GM12892 (cell line): ENCODE measurements at regions not wholly inside any gene's neighbourhood (a gene's known extent, or its start where the extent isn't known, plus 50 kb on each side); places are given as distances from the start of the nearest gene placed in this dataset.

Experiments
- DNase-seq: peaks from one replicate; pipeline ENCODE4 v3.0.0; 2011; ENCODE audit not compliant: insufficient read length
- FAIRE-seq: peaks from 2 replicates; lab custom pipeline; 2011; peaks lifted over from hg19 to GRCh38; lab: Jason Lieb, UNC
- POLR2A ChIP-seq: IDR thresholded peaks from 2 replicates; pipeline ENCODE4 v1.6.1; 2011; ENCODE audit warnings: low read depth, low read length, control low read depth
- POLR2AphosphoS5 ChIP-seq: IDR thresholded peaks from 2 replicates; pipeline ENCODE4 v1.6.1; 2011; ENCODE audit warnings: low read depth, low read length, control low read depth
- TAF1 ChIP-seq: IDR thresholded peaks from 2 replicates; pipeline ENCODE4 v1.6.1; 2011; ENCODE audit warnings: low read depth, mild to moderate bottlenecking, control low read depth, low read length, borderline replicate concordance

DNA sequence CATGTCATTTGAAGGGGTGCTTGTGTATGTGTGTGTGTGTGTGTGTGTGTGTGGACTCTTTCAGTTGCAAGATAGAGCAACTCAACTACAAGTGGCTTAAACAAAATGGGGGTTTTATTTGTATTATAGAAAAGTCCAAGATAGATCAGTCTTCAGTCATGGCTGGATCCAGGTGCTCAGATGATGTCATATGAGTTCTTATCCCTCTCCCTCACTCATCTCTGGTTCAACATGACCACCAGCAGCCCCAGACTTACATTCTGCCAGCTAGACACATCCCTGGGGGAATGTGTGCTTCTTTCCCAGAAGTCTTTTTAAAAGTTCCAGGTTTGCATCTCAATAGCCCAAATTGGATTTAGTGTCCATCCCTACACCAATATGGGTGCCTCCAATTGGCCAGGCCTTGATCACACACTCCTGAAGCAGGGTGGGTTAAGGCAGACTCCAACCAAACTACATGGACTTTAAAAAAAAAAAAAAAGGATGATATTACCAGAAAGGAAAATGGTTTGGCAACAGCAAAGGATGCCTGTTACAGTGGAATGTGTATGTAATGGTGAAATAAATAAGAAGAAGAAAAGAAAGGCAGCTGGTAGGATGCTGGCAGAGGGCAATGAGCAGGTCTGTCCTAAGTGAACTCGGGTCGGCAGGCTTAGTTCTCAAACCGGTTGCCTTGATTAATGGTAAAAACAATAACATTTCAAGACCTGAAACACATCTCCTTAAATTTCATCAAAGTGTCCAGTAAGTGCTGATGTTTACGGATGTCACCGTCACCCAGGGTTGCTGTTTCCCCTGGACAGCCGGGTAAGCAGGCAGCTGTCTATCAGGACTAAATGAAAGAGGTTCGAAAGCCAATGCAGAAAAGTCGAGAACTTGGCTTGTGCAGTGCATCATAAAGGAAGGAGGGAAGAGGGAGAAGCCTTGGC is 107.7 kb downstream of the SMIM20 start:
- no peak for FAIRE-seq
- TF ChIP-seq POLR2AphosphoS5 (no peak), POLR2A (no peak), TAF1 (no peak)
- DNase-seq = no peak

DNA sequence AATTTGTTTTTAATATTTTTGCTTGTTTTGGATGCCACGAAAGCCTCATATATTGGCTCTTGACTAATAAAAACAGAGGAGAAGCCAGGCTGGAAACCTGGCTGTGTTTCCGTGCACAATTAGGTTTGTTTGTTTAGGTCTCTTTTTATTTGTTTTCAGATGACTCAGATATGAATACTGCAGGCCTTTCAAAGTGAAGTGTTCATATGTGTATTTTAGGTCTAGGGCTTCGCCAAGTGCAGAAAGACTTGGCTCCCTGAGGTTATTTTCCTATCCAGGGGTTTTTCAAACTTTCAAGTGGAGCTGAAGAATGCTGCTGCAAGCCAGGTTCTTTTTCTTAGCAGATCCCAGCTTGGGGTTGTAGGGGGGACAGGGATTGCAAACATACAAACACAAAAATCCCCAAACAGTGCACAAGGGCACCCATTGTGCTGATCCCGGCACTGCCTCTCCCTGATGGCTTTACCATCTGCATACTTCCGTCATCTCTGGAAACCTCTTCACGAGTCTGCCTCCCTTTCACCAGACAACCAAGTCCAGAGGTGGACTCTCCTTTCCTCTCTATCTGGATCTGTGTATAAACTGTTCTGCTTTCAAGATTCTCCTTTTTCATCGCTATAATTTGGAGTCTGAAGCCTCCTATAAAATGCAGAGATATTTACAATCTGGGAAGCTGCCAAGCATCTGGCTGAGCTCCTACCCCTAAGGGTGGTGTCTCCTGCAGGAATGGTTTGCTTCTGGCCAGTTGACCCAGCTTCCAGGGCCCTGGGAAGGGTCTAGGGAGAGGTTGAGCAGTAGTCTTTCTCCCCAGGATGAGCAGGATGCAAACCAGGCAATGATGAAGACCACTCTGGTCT is 108.6 kb downstream of the SMIM20 start:
- FAIRE-seq = no peak
- TF ChIP-seq POLR2AphosphoS5 (no peak), TAF1 (no peak), POLR2A (no peak)
- no peak for DNase-seq

DNA sequence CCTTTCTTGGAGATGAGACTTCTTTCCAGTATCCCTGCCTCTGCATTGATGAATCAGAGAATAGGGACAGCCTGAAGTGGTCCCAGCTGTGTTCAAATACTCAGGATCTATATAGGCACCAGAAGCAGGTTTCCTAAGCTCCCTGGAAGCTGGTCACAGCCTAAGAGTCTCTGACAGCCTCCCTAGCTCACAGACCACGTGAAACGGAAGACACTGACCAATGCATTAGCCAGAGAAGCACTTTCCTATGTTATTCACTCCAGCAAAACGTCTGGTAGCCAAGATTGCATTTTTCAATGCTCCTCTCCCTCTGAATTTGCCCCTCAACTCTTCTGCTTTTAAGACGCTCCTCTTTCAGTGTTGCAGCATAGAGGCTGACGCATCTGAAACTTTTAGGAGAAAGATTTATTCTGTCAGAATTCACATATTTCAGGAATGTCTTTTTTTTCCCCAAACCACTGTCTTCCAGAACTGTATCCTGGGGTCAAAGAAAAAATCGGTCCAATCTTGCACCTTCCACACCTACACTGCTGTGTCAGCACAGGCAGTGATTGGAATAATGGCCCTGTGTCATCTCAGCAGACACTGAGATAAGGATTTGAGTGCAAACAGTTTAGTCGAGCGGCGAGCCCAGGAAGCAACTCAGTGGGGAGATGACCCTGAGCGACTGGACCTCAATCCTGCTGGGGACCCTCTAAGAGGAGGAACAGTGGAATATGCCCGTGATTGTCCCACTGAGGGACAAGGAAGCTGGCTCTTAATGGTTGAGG is 109.4 kb downstream of the SMIM20 start:
- TF ChIP-seq TAF1 (no peak), POLR2A (no peak), POLR2AphosphoS5 (no peak)
- FAIRE-seq (no peak), DNase-seq (no peak)

DNA sequence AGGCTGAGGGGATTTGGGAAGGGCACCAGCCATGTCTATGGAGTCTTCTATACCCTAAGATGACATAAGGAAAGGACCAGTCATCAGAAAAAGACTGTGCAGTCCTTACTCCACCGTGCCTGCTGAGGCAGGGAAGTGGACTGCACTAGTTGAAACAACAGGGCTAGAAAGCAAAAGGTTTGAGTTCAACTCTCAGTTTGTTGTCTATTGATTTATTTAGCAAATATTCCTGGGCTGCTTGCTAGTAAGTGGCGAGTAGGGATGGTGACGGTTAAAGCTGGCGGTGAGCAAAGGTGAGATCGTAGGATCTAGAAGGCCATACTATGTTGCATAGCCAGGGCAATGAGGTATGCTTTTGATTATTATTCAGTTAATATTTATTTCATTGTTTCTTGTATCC is 110.1 kb downstream of the SMIM20 start:
- no peak for FAIRE-seq
- TF ChIP-seq TAF1 = no peak
- TF ChIP-seq POLR2AphosphoS5 = no peak
- TF ChIP-seq POLR2A = no peak
- DNase-seq = no peak

DNA sequence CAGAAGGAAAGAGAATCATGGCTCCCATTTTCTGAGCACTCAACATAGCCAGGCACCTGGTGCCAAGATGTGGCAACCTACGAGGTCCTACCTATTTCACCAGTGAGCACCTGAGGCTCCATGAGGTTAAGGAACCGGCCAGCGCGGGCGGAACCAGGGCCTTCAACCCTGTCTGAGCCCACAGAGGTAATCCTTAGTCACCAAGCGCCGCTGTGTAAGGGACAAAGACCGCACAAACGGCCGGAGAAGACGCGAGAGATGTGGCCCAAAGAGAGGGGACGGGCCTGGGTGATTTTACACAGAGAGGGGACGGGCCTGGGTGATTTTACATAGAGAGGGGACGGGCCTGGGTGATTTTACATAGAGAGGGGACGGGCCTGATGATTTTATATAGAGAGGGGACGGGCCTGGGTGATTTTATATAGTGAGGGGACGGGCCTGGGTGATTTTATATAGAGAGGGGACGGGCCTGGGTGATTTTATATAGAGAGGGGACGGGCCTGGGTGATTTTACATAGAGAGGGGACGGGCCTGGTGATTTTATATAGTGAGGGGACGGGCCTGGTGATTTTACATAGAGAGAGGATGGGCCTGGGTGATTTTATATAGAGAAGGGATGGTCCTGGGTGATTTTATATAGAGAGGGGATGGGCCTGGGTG is 114.2 kb downstream of the SMIM20 start:
- DNase-seq = no peak
- no peak for TF ChIP-seq POLR2A
- FAIRE-seq = peak; percentile 17

DNA sequence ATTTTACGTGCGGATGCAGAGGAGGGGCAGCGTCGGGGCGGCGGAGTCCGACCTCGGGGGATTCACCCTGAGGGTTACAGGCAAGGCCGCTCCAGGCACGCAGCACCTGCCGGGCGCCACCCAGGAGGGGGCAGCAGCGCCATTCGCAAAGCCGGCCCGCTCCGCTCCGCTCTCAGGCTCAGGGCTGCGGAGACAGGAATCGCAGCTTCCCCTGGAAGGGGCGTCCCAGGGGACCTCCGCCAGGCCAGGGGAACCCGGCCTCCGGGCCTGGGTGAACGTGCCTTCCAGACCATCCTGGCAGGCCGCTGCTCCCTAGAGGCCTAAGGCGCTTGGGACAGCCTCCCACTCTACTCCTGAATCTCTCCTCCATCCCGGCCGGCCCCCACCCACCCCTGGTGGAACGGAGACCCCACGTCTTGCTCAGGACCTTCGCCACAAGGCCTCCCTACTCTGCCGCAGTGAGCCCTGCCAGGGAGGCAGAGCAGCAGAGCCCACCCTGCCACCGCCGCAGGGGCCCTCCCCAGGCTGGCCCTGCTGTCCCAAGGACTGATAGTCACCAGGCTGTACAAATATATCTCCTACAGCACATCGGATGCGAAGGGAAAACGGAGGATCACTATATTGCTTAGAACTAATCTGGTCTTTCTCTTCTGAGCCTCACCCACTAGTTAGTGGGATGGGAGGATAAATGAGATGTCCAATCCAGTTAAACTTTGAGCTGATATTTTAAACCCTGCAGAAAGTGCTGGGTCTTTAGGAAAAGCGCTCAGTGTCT is 115.0 kb downstream of the SMIM20 start:
- peak; percentile 93 for FAIRE-seq
- TF ChIP-seq POLR2AphosphoS5 (no peak), TAF1 (no peak), POLR2A (no peak)
- DNase-seq = peak; percentile 80

DNA sequence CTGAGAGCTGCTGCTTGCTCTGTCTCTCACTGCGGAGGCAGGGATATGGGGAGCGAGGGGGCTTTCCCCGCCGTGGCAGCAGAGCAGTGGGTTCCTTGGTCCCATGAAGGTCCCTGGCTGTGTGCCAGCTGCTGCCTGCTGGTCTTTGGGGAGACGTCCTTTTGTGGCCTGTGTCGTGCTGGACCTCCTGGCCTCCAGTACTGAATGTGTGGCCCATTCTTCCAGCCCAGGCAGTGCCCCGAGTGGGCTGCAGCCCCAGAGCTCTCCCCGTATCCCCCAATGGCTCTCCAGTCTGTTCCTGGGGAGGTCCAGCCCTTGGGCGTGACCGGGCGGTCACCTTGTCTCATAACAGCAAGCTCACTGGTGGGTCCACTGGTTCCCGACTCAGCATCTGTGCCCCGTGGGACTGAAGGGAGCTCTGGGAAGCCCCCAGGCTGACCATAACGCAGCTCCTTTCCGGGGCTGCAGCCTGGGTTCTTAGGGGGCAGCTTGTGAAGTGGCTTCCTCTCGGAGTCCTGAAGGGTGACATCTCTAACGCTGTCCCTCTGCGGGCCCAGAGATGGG is 115.6 kb downstream of the SMIM20 start:
- FAIRE-seq = peak; percentile 50
- DNase-seq = no peak
- TF ChIP-seq POLR2A (no peak), POLR2AphosphoS5 (no peak), TAF1 (no peak)

DNA sequence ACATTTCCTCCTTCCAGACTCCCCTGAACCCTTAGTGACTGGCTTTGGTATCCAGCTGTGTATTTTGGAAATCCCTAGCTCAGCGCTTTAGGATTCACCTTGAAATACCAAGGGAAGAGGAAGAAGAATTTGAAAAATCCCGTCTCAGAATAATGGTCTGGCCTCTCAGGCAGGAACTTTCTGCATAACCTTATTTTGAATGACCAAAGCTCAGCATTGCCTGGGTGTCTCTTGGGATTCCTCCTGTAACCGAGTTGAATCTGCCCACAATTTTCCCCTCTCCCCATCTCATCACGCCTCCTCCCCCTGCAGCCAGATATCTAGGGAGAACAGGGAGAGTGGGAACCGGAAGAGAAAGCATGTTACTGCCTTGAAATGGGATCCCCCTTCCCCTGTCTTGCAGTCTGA is 116.2 kb downstream of the SMIM20 start:
- DNase-seq = no peak
- peak; percentile 77 for FAIRE-seq
- TF ChIP-seq TAF1 (no peak), POLR2A (no peak), POLR2AphosphoS5 (no peak)

DNA sequence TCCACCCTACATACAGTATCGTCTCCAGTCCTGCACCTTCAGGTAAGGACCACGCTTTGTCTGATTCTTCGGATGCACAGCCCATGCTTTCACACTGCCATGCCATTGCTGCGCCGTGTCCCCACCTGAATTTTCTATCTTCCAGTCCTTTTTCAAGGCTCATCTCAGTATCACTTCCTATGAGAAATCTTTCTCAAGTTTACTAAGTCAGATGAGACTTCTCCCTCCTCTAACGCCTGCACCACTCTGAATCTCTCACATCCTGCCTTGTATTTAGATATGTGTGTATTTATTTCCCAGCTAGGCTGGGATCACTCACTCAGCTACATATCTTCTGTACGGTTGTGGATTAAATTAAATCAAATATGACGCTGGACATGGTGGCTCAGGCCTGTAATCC is 116.8 kb downstream of the SMIM20 start:
- TF ChIP-seq POLR2AphosphoS5 (no peak), TAF1 (no peak), POLR2A (no peak)
- DNase-seq (no peak), FAIRE-seq (no peak)

DNA sequence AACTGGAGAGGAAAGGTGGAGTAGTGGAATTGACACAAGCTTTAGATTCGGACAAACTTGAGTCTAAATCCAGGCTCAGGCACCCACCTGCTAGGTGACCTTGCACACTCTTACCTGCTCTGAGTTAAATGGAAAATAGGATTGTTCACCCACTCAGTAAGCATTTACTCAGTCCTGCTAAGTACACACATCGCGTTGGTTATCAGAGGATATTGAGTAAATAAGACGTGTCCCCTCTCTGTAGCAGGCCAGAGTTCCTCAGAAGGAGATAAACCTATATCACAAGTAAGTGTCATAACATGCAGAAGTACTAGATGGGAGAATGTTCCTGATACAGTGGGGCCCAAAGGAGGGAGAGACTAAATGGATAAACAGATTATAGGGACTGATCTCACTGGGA is 117.7 kb downstream of the SMIM20 start:
- no peak for DNase-seq
- no peak for FAIRE-seq
- TF ChIP-seq TAF1 (no peak), POLR2AphosphoS5 (no peak), POLR2A (no peak)
